ENCODE measurements at regions not wholly inside any gene's neighbourhood (a gene's known extent, or its start where the extent isn't known, plus 50 kb on each side); places are given as distances from the start of the nearest gene placed in this dataset.

DNA sequence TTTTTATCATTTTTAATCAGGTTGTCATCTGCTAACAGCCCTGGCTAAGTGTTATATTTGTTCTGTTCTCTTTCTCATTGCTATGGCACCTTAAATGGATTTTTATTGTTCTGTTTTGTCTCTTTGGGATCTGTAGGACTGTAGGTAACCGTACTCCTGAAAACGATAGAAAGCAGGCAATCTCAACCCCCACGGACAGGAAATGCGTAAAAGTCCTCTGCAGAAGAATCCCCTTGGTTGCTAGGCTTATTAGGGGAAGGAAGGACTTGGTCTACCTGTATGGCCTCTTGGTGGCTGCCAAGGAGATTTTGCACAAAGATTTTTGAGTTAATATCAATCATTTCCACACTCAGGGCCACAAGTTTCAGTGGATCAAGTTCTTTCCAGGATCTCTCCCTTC lies 571.9 kb upstream of the ZNF385D start (continued):
- TF ChIP-seq ZFYVE20 (CRISPR knock-in tag; IDR thresholded peaks at IDR 0.05; ENCODE audit: borderline replicate concordance, low read depth): no peak
- TF ChIP-seq ZFP37 (CRISPR knock-in tag; IDR thresholded peaks at IDR 0.05; ENCODE audit: borderline replicate concordance): no peak
- no peak for TF ChIP-seq ZNF652 (CRISPR knock-in tag; IDR thresholded peaks at IDR 0.05; ENCODE audit: borderline replicate concordance, low read depth)
- TF ChIP-seq ZSCAN12 (CRISPR knock-in tag; IDR thresholded peaks at IDR 0.05): no peak
- no peak for TF ChIP-seq CHD2 (IDR thresholded peaks at IDR 0.05; ENCODE audit: low read depth, low read length)
- no peak for TF ChIP-seq TOPORS (CRISPR knock-in tag; IDR thresholded peaks at IDR 0.05)
- no peak for TF ChIP-seq RFXANK (CRISPR knock-in tag; IDR thresholded peaks at IDR 0.05)

DNA sequence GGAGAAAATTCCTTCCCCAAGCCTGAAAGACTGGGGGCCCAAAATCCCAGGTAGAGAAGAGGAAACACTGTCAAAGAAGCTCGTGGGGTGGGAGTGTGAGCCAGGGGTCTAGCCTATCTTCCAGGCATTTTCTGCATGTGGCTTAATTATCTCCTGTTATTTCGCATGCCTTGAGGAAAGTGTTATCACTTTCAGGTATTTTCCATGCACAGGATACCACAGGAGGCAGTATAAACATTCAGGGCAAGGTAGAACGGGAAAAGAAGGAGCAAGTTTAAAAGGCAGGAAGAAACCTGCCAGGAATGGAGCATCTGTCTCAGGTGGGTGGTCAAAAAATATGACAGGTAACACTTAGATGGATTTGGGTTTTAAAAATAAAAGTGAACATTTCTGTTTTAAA lies 575.3 kb upstream of the ZNF385D start:
- WGBS (ENCODE audit: low lambda C conversion rate): 8% methylated on average over 3 of the region's 3 CpGs
- Histone ChIP-seq H2AFZ (ENCODE audit: low read length) (no peak overlapping the region), H3K4me1 (ENCODE audit: insufficient read depth, low read length) (no peaks in the 10 kb centered on the region), H3K4me3 (replicated peaks in 1 of 3; ENCODE audit: insufficient read depth in 1 of 3, low read depth in 2 of 3, low read length in 3 of 3) (no peak overlapping the region), H3K9ac (ENCODE audit: insufficient read depth, low read depth, low read length) (no peak overlapping the region), H3K4me2 (ENCODE audit: low read depth, low read length) (no peak overlapping the region), H3K27me3 (ENCODE audit: control insufficient read depth in 1 of 2, insufficient read depth in 2 of 2, low read length in 2 of 2) (no peaks in the 10 kb centered on the region), H3K79me2 (ENCODE audit: insufficient read depth, low read length) (no peaks in the 10 kb centered on the region), H3K36me3 (replicated peaks in 1 of 2; ENCODE audit: control insufficient read depth in 1 of 2, insufficient read depth in 2 of 2, low read length in 2 of 2) (no peaks in the 10 kb centered on the region), H3K27ac (ENCODE audit: extremely low read length, insufficient read depth, low read length) (no peak overlapping the region), H4K20me1 (ENCODE audit: insufficient read depth, low read length) (no peaks in the 10 kb centered on the region), H3K9me3 (ENCODE audit: low read length) (no peaks in the 10 kb centered on the region)
- BruUV-seq (replicated peaks): no TSS peak
- FAIRE-seq (no peak), DNase-seq (ENCODE audit: low spot score) (no peak), ATAC-seq (no peak)
- ChIA-PET POLR2A (no interaction called here), CTCF (ENCODE audit: low intra/inter-chr PET ratio, low total read pairs) (no interaction called here)
- in situ Hi-C loops (cut with HindIII; ENCODE audit: extremely low pct_ligation_motif_present, low pct_unique_long_range_greater_than_20kb): no loop called here
- intact Hi-C loops (cut with micrococcal nuclease; ENCODE audit: unreplicated experiment): no loop called here
- TF ChIP-seq MYC (CRISPR knock-in tag; IDR thresholded peaks at IDR 0.05; ENCODE audit: borderline replicate concordance) (no peak), ZUFSP (CRISPR knock-in tag; IDR thresholded peaks at IDR 0.05; ENCODE audit: borderline replicate concordance) (no peak), CREM (IDR thresholded peaks at IDR 0.05) (no peak), CREM (CRISPR knock-in tag; IDR thresholded peaks at IDR 0.05) (no peak)

Measured in HepG2 (cell line).